ENCODE measurements at regions not wholly inside any gene's neighbourhood (a gene's known extent, or its start where the extent isn't known, plus 50 kb on each side); places are given as distances from the start of the nearest gene placed in this dataset.
A peak's percentile ranks its signal among the peaks of the same experiment; 100 is the strongest.

- TF ChIP-seq CREB3 (tag; conservative IDR thresholded peaks at IDR 0.05; ENCODE audit: low read depth): no peak
- no peak for TF ChIP-seq ZNF41 (CRISPR knock-in tag; conservative IDR thresholded peaks at IDR 0.05)
- TF ChIP-seq ZNF311 (CRISPR knock-in tag; IDR thresholded peaks at IDR 0.05): no peak
- TF ChIP-seq DIDO1 (tag; IDR thresholded peaks at IDR 0.05; ENCODE audit: low read depth): no peak
- no peak for TF ChIP-seq GTF2A2 (tag; IDR thresholded peaks at IDR 0.05)
- TF ChIP-seq TBP (optimal IDR thresholded peaks at IDR 0.05; ENCODE audit: low read depth, low read length): peak; percentile 62
- TF ChIP-seq GATAD2A (IDR thresholded peaks at IDR 0.05): no peak
- TF ChIP-seq RB1 (IDR thresholded peaks at IDR 0.05; ENCODE audit: low read depth): no peak
- TF ChIP-seq, protein P1, sequence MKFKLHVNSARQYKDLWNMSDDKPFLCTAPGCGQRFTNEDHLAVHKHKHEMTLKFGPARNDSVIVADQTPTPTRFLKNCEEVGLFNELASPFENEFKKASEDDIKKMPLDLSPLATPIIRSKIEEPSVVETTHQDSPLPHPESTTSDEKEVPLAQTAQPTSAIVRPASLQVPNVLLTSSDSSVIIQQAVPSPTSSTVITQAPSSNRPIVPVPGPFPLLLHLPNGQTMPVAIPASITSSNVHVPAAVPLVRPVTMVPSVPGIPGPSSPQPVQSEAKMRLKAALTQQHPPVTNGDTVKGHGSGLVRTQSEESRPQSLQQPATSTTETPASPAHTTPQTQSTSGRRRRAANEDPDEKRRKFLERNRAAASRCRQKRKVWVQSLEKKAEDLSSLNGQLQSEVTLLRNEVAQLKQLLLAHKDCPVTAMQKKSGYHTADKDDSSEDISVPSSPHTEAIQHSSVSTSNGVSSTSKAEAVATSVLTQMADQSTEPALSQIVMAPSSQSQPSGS (CRISPR knock-in tag; IDR thresholded peaks at IDR 0.05): no peak
- TF ChIP-seq ILF3 (IDR thresholded peaks at IDR 0.05; ENCODE audit: borderline replicate concordance): no peak
- TF ChIP-seq, protein P2, sequence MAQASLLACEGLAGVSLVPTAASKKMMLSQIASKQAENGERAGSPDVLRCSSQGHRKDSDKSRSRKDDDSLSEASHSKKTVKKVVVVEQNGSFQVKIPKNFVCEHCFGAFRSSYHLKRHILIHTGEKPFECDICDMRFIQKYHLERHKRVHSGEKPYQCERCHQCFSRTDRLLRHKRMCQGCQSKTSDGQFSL (CRISPR knock-in tag; IDR thresholded peaks at IDR 0.05): no peak
- TF ChIP-seq, protein P2 (tag; IDR thresholded peaks at IDR 0.05): no peak
- no peak for TF ChIP-seq ZNF23 (CRISPR knock-in tag; IDR thresholded peaks at IDR 0.05)
- 0 out of 2 replicates have a peak, but pooled peaks have one; percentile 27 for TF ChIP-seq NFE2 (IDR thresholded peaks at IDR 0.05; ENCODE audit: low read depth)
- no peak for TF ChIP-seq CCAR2 (IDR thresholded peaks at IDR 0.05; ENCODE audit: low read depth, low read length)
- no peak for TF ChIP-seq GABPB2 (CRISPR knock-in tag; conservative IDR thresholded peaks at IDR 0.05)
- no peak for TF ChIP-seq SIRT6 (IDR thresholded peaks at IDR 0.05; ENCODE audit: low read depth, low read length)
- no peak for TF ChIP-seq NFIX (CRISPR knock-in tag; IDR thresholded peaks at IDR 0.05; ENCODE audit: low read depth)
- TF ChIP-seq HBP1 (CRISPR knock-in tag; IDR thresholded peaks at IDR 0.05): no peak
- no peak for TF ChIP-seq PATZ1 (CRISPR knock-in tag; IDR thresholded peaks at IDR 0.05; ENCODE audit: borderline replicate concordance)
- no peak for TF ChIP-seq RBM25 (IDR thresholded peaks at IDR 0.05; ENCODE audit: low read depth, low read length, severe bottlenecking)
These were observed 238.7 kb upstream of the P2RY1 start (continued) for GRCh38 chr3:152595975-152596821.

Measured in K562 (cell line).